Dedifferentiated amniotic fluid mesenchymal stem cell (primary cell): ENCODE measurements at regions not wholly inside any gene's neighbourhood (a gene's known extent, or its start where the extent isn't known, plus 50 kb on each side); places are given as distances from the start of the nearest gene placed in this dataset.

Source experiments
- DNase-seq: peaks from one replicate; pipeline ENCODE4 v3.0.0-alpha.2; 2016; ENCODE audit errors: extremely low spot score

GRCh38 chr12:96132819-96133218 is 61.4 kb upstream of the ELK3 start:
- no peak for DNase-seq

GRCh38 chr12:96134200-96134599 is 60.0 kb upstream of the ELK3 start:
- DNase-seq, result no peak

- DNase-seq, result no peak
These were observed 58.0 kb upstream of the ELK3 start for GRCh38 chr12:96136161-96136560.

GRCh38 chr12:96136725-96137378 is 57.3 kb upstream of the ELK3 start:
- DNase-seq, result no peak

GRCh38 chr12:96140174-96140573 is 54.0 kb upstream of the ELK3 start:
- DNase-seq, result peak; percentile 71

GRCh38 chr12:96141216-96141912 is 52.8 kb upstream of the ELK3 start:
- DNase-seq, result no peak

GRCh38 chr12:96143392-96143791 is 50.8 kb upstream of the ELK3 start:
- DNase-seq, result no peak

GRCh38 chr12:96143827-96144565 is 50.2 kb upstream of the ELK3 start:
- DNase-seq, result no peak
